GM18951 (cell line): ENCODE measurements at regions not wholly inside any gene's neighbourhood (a gene's known extent, or its start where the extent isn't known, plus 50 kb on each side); places are given as distances from the start of the nearest gene placed in this dataset.

Experiments used
- POLR2A ChIP-seq: IDR thresholded peaks from 4 replicates; pipeline ENCODE4 v1.6.1; 2011; ENCODE audit warnings: mild to moderate bottlenecking; ENCODE audit not compliant: insufficient read length, insufficient read depth; ENCODE audit errors: extremely low read depth
- in situ Hi-C: fragments of 300-500 bp; cut with MboI; formaldehyde crosslinking; loops from one replicate; pipeline ENCODE4 v1.12.0; 2022; ENCODE audit warnings: low sequenced_read_pairs, mixed read lengths, inconsistent platforms; ENCODE audit not compliant: unreplicated experiment

DNA sequence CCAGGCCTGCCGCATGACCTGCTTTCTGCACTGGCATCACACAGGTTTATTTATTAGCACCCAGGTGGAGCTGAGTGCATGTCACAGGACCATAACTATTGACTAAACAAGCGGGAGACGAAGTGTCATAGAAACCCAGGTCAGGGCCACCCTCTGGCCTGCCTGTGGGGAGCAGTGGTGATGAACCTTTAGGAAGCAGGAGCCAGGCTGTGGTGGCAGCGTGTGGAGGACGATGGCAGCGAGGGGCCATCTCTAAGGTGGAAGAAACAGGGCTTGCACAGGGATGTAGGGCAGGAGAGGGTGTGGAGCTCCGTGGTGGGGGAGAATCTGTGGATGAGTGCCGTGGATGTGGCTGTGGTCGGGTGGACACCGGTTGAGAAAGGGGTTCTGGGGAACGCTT lies 275.3 kb downstream of the TEX29 start:
- in situ Hi-C loops: no loop called here
- TF ChIP-seq POLR2A: no peak

DNA sequence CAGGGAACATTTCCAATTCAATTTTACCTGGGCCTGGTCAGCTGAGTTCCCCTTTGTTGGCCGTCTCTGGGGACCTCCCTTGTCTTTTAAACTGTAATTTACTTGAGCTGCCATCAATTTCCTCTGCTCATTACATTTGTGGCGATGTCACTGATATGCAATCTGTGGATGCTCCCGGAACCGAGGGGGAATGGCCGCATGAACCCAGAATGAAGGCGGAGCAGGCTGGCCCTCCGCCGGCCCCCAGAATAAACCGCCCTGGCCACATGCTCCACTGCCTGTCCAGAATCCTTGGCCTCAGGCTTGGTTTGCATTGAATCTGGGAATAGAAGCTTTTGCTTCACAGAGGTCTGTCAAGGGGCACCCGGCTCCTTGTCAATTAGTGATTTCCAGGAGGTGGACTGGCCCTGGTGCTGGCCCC lies 276.8 kb downstream of the TEX29 start:
- TF ChIP-seq POLR2A: no peak
- in situ Hi-C loops: no loop called here

DNA sequence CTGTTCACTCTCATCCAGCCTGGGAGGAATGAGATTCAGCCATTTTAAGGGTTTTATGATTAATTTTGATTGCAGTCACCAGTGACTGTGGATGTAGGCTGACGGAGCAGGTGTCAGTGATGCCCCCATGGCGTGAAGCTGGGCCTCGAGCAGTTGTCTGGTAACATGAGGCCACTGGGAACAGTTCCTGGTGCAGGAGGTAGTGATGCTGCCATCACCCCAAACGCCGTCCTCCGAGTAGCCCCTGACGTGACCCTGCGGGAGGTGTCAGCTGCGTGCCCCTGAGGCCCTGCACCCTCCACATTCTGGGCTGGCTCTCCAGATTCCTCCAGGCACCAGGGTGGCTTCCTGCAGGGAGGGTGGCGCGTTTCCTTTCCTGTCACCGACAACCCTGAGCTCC lies 277.2 kb downstream of the TEX29 start:
- TF ChIP-seq POLR2A: no peak
- in situ Hi-C loops: no loop called here

DNA sequence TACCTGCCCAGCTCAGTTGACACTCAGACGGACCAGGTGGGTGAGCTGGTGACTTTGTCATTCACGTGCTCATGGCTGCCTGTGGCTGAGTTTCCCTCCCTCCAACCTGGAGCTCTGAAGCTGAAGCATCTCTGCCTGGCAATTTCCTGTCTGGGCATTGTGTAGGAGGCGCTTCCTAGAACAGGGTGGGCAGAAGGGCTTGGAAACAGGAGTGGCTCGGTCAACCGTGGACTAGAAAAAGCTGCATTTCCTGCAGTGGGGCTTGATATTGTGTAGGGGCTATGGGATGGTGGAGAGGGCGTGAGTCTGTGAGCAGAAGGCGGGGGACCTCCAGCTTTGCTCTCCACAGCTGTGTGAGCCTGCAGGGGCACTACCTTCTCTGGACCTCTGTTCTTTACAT lies 278.3 kb downstream of the TEX29 start:
- in situ Hi-C loops: no loop called here

DNA sequence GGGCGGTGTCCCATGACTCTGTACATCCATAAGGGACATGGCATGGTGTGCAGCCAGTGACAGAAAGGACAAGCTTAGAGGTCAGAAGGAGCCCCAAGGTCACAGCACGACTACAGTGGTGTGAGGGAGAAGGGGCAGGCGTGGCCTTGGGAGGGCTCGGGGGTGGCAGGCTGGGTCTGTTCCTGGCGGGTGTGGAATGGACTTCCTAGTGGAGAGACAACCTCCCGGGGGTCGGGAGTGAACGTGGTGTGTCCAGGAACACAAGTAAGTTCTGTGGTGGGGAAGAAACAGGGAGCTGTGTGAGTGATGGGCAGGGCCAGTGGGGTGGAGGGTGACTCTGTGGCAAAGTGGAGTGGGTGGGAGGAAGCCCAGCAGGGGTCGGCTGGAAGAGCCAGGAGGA lies 279.3 kb downstream of the TEX29 start:
- in situ Hi-C loops: no loop called here

More for the DNA sequence above, 278.3 kb downstream of the TEX29 start:
- TF ChIP-seq POLR2A: no peak

DNA sequence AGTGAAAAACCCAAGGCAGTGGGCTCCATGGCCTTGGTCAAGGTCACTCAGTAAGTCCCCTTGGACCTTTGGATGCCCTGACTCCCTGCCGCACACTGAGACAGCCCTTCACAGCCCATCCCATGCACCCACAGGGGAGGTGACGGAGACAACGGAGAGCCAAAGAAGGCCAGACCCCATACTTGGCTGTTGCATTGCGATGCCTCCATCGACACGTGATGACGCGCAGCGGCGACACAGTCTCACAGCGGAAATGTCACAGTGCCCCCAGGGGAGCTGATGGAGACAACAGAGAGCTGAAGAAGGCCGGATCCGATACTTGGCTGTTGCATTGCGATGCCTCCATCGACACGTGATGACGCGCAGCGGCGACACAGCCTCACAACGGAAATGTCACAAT lies 282.4 kb downstream of the TEX29 start:
- in situ Hi-C loops: no loop called here
- TF ChIP-seq POLR2A: no peak

More for the DNA sequence above, 279.3 kb downstream of the TEX29 start:
- TF ChIP-seq POLR2A: no peak

DNA sequence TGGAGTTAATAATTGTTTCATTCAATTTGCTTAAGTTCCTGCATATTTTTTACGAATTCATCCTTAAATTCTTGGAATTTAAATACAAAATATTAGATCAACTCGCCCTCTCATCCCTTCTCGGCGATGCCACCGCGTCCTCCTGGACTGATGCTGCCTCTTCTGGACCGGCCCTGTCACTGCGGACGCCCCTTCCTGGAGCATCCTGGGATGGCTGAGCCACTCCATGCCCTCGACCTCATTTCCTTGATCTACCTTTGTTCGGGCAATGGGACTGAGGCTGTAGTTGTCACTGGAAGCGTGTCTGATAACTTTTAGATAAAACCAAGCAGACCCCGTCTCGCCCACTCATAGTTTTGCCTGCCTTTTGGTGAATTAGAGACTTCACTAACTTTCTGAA lies 283.7 kb downstream of the TEX29 start:
- in situ Hi-C loops: no loop called here

DNA sequence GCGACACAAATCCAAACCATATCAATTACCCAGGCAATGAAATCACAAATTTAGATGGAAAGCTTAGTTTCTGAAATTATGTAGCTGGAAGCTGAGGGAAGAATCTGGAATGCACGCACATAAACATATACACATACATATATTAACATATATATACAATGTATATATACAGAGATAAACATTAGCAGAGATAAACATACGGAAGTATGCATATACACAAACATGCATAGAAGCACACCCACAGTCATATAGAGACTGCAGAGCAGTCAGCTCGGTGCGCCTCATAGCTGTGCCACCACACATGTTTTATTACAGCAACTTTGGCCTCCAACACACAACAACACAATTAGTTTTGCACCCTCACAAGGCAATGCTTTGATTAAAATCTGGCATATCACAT lies 288.1 kb downstream of the TEX29 start:
- in situ Hi-C loops: no loop called here
- no peak for TF ChIP-seq POLR2A

More for the DNA sequence above, 283.7 kb downstream of the TEX29 start:
- TF ChIP-seq POLR2A: no peak

DNA sequence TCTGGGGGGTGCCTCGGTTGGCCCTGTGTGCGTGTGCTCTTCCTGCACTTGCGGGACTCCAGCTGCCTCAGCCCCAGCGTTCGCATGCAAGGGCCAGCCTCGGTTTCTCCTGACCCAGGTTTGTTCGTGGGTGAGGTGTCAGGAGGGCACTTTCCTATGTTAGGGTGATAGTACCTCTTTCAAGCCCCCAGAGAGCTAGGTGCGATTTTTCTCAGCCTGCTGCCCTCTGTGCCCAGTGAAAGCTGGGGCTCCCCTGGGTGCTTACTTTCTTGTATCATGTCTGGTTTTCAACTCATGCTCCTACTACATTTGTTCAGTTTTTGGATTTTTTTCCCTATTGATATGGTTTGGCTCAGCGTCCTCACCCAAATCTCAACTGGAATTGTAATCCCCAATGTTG lies 289.2 kb downstream of the TEX29 start:
- no peak for TF ChIP-seq POLR2A
- in situ Hi-C loops: no loop called here

DNA sequence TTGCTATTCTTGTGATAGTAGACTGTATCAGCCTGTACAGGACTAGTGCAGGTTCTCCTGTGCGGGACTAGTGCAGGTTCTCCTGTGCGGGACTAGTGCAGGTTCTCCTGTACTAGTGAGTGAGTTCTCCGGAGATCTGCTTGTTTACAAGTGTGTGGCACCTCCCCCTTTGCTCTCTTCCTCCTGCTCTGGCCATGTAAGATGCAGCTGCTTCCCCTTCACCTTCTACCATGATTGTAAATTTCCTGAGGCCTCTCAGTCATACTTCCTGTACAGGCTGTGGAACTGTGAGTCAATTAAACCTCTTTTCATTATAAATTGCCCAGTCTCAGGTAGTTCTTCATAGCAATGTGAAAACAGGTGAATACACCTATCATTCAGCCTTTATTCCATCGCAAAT lies 289.6 kb downstream of the TEX29 start:
- in situ Hi-C loops: no loop called here
- no peak for TF ChIP-seq POLR2A

DNA sequence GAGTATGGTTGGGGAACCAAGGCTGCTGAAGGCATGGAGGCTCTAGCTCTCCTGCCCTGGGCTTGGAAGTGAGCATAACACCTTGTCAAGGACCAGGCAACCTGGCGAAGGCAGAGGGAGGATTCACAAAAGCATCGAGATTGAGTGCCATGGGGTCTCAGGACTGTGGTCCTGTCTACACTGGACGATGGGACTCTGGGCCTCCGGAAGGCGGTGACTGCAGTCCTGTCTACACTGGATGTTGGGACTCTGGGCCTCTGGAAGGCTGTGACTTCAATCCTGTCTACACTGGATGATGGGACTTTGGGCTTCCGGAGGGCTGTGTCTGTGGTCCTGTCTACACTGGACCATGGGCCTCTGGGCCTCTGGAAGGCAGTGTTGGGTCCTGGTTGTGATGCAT lies 290.4 kb downstream of the TEX29 start:
- no peak for TF ChIP-seq POLR2A
- in situ Hi-C loops: no loop called here

DNA sequence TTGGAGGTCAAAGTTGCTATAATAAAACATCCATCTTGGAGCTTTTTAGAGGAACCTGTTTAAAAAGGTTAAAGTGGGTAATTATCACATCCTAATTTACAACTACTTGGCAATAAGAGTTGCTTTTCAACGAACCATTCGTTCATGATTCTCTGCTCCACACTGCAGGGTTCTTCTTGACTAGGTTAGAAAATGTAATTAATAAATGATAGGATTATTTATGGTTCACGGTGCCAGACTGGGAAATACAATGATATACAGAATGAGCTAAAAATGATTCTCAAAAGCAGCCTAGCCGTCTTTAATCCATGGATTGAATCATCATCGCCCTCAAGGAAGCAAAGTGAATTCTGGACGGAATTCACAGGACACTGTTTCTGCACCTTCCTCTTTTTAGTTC lies 291.2 kb downstream of the TEX29 start:
- TF ChIP-seq POLR2A: no peak
- in situ Hi-C loops: no loop called here

DNA sequence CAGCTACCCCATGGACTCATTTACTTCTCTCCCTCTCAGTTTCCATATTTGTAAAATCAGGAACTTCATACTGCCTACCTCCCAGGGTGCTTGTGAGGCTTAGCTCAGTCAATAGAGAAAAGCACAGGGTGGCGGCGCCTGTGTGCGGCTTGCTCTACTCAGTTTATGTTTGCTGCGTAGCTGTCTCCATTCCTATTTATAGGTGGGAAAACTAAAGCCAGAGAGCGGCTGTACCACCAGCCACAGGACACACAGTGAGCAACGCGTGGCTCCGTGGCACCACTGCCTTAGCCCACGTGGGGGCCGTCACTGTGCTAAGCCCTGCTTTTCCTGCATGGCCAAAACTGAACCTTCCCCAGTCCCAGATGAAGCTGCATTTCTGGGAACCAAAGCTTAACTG lies 292.4 kb downstream of the TEX29 start:
- no peak for TF ChIP-seq POLR2A
- in situ Hi-C loops: no loop called here

DNA sequence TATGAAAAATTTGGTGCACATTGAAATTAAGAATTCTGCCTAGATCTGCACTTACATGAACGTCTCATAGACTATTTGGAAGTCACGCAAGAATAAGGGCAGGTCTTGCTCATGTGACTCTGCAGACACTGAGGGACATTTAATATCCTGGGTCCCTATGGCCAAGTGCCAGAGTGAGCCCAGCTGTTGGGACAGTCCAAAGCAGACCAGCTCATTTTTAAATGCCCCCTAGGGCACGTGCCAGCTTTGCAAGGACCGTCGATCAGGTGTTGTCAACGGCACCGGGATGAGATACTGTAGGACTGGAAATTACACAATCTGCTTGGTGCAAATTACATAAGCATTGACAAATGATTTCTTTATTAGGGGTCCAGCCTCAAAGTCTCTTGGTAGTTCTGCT lies 293.6 kb downstream of the TEX29 start:
- no peak for TF ChIP-seq POLR2A
- in situ Hi-C loops: no loop called here

DNA sequence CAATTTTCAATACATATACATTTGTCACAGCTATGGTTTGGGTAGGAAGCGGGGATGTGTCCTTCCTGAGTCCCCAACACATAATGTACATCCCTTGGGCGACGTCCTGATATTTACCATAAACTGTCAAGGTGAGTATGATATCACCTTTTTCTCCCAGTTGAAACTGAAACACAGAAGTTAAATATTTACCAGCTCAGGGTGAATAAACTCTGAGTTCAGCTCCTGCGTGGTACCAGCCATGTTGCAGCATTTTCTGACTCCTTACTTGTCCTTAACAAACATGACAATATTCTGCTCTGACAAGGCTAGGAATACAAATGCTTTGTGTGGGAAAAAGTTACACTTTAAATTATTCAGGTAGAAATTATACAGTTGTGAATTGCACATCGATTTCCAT lies 294.2 kb downstream of the TEX29 start:
- in situ Hi-C loops: no loop called here
- TF ChIP-seq POLR2A: no peak
